ENCODE measurements at regions not wholly inside any gene's neighbourhood (a gene's known extent, or its start where the extent isn't known, plus 50 kb on each side); places are given as distances from the start of the nearest gene placed in this dataset.
A peak's percentile ranks its signal among the peaks of the same experiment; 100 is the strongest.

DNA sequence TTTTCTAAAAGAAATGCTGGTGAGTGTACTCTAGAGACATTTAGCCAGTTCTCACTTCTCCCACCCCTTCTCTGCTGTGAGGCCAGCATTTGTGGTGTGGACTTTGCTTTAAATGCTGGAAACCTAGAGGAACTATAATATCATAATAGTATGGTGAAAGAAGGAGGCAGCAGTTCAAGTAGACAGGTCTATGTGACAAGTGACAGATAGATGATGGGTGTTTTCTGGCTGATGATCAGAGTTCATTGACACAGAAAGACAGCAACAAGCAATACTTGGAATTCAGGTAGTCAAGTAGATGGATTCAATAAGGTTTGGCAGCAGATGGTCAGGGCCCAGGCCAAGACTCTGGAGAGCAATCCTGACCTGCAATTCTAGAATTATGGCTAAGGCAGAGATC, 317.5 kb downstream of the PCDH7 start:
- DNase-seq = no peak
- no peak for ATAC-seq
- intact Hi-C loops (cut with DNase I, micrococcal nuclease) = no loop called here

DNA sequence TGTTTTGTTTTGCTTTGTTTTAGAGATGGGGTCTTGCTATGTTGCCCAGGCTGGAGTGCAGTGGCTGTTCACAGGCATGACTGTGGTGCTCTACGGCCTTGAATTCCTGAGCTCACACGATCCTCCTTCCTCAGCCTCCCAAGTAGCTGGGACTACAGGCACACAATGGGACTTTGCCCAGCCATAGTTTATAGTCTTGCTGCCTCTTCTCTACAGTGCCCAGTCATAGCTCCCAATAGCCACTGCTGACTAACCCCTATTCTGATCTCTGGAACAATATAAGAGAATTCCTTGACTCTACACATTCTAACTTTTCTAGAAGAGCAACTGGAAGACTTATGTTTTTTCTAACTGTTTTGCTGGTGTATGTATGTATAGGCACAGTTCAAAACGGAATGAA, 319.2 kb downstream of the PCDH7 start:
- ATAC-seq (peak; percentile 76), DNase-seq (no peak)
- intact Hi-C loops (cut with DNase I, micrococcal nuclease) = no loop called here

DNA sequence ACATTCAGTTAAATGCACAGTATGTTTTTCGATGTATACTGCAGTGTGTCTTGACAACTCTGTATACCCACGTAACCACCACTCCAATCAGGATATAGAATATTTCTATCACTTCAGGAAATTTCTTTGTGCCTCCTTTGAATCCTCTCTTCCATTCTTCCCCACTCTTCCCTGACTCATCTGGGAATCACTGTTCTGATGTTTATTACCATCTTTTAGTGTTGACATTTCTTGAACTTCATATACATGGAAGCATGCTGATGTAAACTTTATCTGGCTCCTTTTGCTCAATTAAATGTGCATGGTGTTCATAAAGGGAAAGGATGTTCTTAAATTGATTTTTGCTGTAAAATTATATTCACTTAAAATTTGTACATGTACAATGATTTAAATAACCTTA, 319.9 kb downstream of the PCDH7 start:
- intact Hi-C loops (cut with DNase I, micrococcal nuclease) = no loop called here
- ATAC-seq (no peak), DNase-seq (no peak)

DNA sequence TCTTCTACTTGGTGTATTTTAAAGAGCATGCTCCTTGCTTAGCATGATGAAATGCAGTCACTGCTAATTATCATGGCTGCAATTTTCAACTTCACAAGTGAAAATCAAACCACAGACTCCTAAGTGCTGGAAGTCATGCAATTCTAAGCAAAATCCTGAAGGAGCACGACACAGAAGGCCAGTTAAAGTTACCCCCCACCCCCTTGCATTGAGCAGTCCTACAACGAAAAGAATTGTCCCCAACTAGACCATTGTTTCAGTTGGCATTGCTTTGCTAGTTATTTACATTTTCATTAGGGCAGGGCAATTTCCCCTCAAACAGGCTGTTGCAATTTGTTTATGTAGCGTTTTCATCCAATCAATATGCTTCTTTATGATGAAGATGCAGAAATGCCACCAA, 321.2 kb downstream of the PCDH7 start:
- ATAC-seq = no peak

DNA sequence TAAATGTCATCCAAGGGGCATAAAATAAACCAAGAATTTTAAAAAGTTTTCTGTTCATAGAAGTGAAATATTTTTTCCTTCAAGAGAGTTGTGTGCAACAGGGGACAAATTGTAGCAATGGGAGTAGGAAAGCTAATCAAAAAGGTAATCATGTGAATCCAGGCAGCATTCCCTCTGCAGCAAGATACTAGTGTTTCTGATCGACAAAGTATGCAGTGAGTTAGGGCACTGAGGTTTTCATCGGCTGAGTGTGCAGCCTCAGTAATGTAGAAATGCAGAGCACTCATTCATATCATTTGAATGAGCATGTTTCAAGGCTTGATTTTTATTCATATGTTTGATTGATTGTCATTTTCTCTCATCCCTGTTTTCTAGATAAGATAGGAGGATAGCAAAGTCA, 321.7 kb downstream of the PCDH7 start:
- ATAC-seq (no peak), DNase-seq (no peak)
- intact Hi-C loops (cut with DNase I, micrococcal nuclease) = no loop called here

More for the DNA sequence above, 321.2 kb downstream of the PCDH7 start:
- no peak for DNase-seq
- intact Hi-C loops (cut with DNase I, micrococcal nuclease) = no loop called here

DNA sequence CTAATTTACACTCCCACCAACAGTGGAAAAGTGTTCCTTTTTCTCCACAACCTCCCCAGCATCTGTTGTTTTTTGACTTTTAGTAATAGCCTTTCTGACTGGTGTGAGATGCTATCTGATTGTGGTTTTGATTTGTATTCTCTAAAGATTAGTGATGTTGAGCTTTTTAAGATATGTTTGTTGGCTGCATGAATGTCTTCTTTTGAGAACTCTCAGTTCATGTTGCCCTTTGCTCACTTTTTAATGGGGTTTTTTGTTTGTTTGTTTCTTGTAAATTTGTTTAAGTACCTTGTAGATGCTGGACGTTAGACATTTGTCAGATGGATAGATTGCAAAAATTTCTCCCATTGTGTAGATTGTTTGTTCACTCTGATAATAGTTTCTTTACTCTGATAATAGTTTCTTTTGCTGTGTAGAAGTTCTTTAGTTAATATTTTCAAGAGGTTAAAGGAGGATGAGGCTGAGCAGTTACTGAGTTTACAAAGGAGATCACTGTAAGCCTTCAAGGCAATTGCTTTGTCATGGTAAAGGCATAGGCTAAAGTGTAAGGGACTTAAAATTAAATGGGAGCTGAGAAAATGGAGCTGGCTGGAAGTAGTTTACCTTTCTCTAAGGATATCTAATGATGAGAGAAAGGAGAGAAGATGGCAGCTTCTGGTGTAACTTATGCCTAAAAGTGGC, 323.4 kb downstream of the PCDH7 start:
- ATAC-seq (no peak), DNase-seq (no peak)
- intact Hi-C loops (cut with DNase I, micrococcal nuclease) = no loop called here

DNA sequence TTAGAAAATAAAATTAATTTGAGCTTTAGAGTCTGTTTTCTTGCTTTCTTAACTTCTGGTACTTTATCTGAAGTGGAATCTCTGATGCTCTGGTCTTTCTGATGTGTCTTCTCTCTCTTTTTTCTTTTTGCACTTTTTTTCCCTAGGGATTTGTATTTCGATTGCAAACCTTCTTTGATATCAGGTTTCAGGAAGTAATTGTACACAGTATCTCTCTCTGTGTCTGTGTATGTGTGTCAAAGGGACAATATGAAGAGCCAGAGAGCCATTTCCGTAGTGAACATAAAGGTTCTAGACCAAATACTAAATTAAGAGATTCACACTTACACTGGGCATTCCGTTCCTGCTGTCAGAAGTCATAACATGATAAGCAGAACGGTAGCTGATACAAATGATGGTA, 325.0 kb downstream of the PCDH7 start:
- ATAC-seq (no peak), DNase-seq (no peak)
- intact Hi-C loops (cut with DNase I, micrococcal nuclease) = no loop called here

DNA sequence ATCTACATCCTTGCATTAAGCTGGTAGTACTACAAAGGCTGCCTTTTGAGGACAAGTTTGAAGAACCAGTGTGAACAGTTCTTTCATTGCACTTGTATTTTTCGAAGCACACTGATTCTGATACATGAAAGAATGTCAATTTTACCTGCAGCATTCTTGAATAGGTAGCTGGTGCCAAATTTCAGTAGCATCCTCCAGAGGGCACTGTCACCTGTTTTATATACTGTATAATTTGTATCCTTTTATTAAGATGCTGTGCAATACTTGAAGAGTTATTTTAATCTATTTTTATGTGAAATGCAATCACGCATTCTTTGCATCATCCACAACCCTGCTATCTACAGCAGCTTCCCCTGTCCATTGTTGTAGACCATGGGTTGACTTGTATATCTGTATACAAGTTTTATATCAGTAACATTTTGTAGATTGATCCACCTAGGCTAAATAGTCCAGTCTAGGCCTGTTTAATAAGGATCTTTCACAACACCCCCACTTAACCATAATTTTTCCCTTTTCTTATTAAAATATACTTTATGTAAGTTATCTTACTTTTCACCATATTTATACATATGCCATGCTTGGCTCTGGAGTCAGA, 325.7 kb downstream of the PCDH7 start:
- intact Hi-C loops (cut with DNase I, micrococcal nuclease) = no loop called here
- DNase-seq (peak in 1 of 2 donors; percentile 21), ATAC-seq (peak; percentile 52)

DNA sequence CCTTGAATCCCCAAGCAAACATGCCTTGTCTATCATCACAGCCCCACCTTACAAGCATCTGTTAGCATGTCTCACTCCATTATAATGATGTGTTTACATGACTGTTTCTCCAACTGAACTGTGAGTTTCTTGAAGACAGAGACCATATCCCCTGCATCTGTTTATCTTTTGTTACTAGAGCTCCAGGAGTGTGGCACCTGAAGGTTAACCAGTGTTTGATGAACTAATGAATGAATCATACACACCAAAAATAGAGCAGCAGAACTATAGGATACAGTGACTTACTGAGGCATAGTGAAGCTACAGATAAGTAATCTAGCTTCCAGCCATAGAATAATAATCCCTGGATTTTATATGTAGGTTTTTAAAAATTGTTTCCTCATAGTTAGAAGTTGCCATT, 331.0 kb downstream of the PCDH7 start:
- DNase-seq (no peak), ATAC-seq (no peak)
- intact Hi-C loops (cut with DNase I, micrococcal nuclease) = no loop called here

DNA sequence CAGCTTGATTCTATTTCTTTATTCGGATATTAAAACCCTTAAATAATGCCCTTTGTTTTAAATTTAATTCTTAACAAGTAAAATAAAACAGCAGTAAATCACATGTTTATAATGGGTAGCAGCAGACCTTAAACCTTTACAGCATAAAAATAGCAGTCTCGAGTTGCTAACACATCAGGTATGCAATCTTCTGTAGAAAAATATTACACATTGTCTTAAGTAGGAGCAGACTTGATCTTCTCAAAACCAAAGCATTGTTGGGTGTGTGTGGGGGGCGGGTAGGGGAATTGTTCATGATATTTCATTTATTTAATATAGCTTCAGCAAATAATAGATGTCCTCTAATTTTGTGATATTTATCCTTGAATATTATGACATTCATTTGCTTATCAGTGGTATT, 331.4 kb downstream of the PCDH7 start:
- DNase-seq = no peak
- no peak for ATAC-seq
- intact Hi-C loops (cut with DNase I, micrococcal nuclease) = no loop called here

DNA sequence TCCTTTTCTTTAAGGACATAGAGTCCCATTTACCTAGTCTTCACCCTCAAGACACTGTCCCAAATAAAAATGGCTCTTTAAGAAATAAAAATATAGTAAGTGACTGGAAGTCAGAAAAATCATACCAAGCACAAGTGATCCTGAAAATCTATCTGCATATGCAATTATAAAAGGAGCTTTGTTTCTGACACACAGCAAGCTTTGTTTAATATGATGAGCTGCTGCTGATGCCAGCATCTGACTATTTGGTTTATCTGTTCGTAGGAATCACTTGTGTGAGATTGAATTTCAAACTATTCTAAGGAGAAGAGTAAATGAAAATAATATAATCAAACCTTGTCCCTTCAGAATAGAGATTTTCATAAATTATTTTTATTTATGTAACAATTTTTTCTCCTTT, 332.4 kb downstream of the PCDH7 start:
- intact Hi-C loops (cut with DNase I, micrococcal nuclease) = no loop called here
- no peak for ATAC-seq
- DNase-seq = no peak

DNA sequence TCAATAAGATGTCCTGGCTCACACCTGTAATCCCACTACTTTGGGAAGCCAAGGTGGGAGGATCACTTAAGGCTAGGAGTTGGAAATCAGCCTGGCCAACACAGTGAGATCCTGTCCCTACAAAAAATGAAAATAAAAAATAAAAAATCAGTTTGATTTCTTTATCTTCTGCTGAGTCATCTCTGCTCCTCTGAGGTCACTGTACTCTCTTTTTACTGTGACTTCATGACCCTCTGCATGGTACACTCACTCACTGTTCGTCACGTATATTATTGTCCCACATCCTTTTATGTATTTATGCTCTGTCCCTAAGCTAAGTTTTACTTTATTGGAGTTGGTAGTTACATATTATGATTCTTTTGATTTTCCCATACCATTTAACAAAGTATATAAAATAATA, 333.3 kb downstream of the PCDH7 start:
- intact Hi-C loops (cut with DNase I, micrococcal nuclease) = no loop called here
- DNase-seq = no peak
- no peak for ATAC-seq

DNA sequence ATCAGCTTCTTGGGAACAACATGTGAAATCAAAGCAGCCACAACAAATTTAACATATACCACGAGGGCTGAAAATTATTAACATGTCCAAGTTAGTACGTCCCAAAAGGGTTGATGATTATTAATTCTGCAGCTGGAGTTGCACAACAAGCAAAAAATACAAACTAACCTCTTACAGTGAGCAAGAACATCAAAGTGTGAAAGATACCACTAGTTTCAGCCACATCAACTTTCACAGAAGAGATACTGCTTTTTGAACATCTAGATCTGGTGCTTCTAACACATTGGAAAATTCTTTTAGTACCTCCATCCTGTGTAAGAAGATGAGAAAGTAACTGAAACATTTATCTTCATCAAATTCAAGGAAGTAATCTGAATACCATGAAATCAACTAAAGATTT, 334.1 kb downstream of the PCDH7 start:
- DNase-seq = no peak
- ATAC-seq = no peak
- intact Hi-C loops (cut with DNase I, micrococcal nuclease) = no loop called here

DNA sequence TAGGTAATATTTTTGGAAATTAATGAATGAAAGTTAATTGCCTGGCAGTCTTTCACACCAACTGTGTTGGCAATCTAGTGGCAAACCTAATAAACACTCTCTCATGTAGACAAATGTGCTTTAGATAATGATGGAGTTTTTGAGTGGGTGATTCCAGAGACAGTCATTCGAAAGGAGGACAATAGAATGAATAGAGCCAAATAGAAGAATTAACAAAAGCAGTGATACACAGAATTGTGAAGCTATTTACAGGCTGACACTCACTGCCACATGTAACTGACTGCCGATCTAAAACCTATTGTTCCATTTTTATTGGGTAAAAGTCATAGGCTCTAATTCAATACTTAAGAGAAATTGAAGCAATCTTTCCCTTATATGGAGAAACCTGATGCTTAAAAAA, 338.5 kb downstream of the PCDH7 start:
- no peak for DNase-seq
- intact Hi-C loops (cut with DNase I, micrococcal nuclease) = no loop called here
- no peak for ATAC-seq

DNA sequence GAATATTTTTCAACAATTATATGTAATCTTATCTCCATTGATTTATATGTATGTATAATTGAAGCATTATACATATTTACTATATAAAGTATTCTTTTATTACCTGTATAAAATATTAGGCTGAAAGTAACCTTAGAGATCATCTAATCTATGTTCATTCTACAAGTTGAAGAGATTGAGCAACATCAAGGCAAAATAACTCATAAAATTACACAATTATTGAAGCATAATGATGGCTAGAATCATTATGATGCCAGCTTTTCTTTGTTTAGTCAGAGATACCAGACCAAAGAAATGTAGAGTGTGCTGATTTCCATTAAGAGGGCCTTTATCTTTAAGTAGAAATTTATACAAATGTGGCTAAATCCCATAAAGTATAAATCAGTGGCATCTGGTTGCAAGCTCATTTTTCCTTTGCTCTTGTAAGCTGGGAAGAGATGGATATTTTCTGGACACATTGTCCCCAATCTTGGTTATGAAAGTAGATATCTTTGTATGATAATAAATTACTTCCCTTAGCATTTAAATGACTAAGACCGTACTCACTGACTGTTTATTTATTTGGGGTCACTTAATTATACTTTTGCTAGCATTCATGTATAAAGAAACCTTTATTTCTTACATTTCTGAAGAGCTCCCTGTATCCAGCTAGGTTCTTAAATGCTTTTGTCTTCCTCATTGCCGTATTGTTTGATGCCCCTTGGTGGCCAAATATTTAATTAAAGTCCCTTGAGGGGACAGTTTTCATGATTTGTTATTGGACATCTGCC, 339.8 kb downstream of the PCDH7 start:
- intact Hi-C loops (cut with DNase I, micrococcal nuclease) = no loop called here
- ATAC-seq = no peak

DNA sequence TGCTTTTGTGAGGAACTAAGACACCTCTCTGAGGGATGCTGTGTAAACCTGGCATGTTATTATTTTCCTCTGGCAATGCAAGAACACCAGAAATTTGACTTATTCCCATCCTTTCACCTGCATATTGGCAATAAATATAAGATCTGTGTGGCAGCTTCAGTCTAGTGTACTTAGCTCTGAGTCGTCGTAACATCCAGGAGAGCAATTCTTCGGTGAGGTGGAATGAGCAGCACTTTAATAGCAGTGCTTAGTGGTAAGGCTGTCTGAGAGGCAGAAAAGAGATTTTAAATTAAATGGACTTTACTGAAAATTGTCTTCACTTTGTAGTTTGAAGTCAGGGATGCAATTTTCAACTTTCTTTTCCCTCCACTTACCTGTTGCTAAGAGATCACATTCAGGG, 344.9 kb downstream of the PCDH7 start:
- DNase-seq = no peak
- intact Hi-C loops (cut with DNase I, micrococcal nuclease) = no loop called here
- ATAC-seq = no peak

More for the DNA sequence above, 339.8 kb downstream of the PCDH7 start:
- DNase-seq = no peak

DNA sequence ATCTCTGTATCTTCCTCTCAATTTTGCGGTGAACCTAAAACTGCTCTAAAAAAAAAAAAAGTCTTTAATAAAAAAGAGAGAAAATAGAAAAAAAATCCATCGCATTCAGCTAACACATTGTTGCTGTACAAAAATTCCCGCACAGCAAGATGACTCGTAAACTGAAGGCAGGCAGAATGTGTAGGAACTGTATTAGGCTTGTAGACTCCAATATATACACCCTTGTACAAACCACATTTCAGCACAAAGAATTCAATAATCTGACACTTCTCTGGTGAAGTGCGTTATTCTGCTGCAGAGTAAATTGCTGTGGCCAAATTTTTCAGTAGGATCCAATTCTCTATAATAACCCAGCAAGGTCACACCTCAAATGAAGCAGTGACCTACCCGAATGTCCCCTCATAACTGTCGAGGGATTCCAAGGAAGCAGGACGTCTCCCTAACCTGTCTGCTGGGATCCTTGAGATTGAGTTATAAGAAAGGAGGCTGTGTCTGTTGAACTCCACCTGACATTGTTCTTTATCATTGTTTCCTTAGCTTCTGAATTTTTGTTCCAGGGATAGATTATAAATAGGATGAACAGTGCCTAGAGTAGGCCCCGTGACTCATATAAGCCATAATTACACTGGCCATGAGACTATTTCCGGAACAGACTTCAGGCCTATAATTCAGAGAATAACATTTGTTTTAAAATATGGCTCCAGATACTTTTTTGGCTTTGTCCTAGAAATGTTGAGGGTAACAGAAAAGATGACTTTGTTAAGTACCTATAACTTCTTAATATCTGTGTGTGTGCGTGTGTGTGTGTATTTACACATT, 348.3 kb downstream of the PCDH7 start:
- DNase-seq (no peak), ATAC-seq (no peak)
- intact Hi-C loops (cut with DNase I, micrococcal nuclease) = no loop called here

DNA sequence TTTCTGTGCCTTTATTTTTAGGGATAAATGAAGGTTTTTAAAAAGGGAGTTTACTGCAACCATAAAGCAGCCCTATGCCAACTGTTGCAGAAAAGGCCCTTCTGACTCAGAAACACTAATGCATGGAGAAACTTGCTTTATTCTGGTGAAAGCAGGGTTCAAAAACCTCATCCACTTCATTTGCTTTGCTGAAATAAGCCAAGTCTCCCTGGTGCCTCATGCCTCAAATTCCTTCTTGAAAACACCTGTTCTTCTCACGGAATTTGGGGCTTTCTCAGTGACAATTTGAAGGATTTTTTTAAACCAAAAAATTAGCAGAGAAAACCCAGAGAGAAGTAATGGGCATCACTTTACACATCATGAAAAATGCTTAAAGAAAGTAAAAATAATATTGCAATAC, 349.0 kb downstream of the PCDH7 start:
- no peak for DNase-seq

More for the DNA sequence above, 349.0 kb downstream of the PCDH7 start:
- intact Hi-C loops (cut with DNase I, micrococcal nuclease) = no loop called here
- ATAC-seq = no peak
